Fibroblast of villous mesenchyme (primary cell): ENCODE measurements at regions not wholly inside any gene's neighbourhood (a gene's known extent, or its start where the extent isn't known, plus 50 kb on each side); places are given as distances from the start of the nearest gene placed in this dataset.

ENCODE experiments used
- DNase-seq: peaks from one replicate; pipeline ENCODE4 v3.0.0-alpha.2; 2010; ENCODE audit warnings: low read depth
- H3K4me3 ChIP-seq: 2 replicates; pipeline ENCODE4 v1.5.1; 2011; ENCODE audit warnings: low read depth, mild to moderate bottlenecking, low read length
- CTCF ChIP-seq: IDR thresholded peaks from 2 replicates; pipeline ENCODE4 v1.5.1; 2012; ENCODE audit warnings: low read depth, mild to moderate bottlenecking, low read length; ENCODE audit not compliant: insufficient read depth

- H3K4me3 ChIP-seq, result no peak overlapping the region
- no peak for DNase-seq
- no peak for TF ChIP-seq CTCF
Measured at GRCh38 chr1:221797506-221797905, 55.6 kb upstream of the DUSP10 start.

- DNase-seq, result no peak
- no peak for TF ChIP-seq CTCF
- H3K4me3 ChIP-seq, result no peak overlapping the region
Measured at GRCh38 chr1:221796700-221797099, 54.8 kb upstream of the DUSP10 start.

- TF ChIP-seq CTCF, result no peak
- no peak for DNase-seq
- H3K4me3 ChIP-seq, result no peak overlapping the region
Measured at GRCh38 chr1:221795380-221795779, 53.5 kb upstream of the DUSP10 start.

- DNase-seq, result no peak
- no peak overlapping the region for H3K4me3 ChIP-seq
- TF ChIP-seq CTCF, result no peak
Measured at GRCh38 chr1:221794935-221795334, 53.0 kb upstream of the DUSP10 start.

- no peak overlapping the region for H3K4me3 ChIP-seq
- no peak for DNase-seq
- TF ChIP-seq CTCF, result no peak
Measured at GRCh38 chr1:221794079-221794670, 52.3 kb upstream of the DUSP10 start.

GRCh38 chr1:221793439-221794078 is 51.7 kb upstream of the DUSP10 start:
- no peak for TF ChIP-seq CTCF
- H3K4me3 ChIP-seq, result no peak overlapping the region
- no peak for DNase-seq

- no peak for TF ChIP-seq CTCF
Measured at GRCh38 chr1:221791846-221792245, 50.0 kb upstream of the DUSP10 start.

More at GRCh38 chr1:221791846-221792245, 50.0 kb upstream of the DUSP10 start:
- no peak for DNase-seq
- no peak overlapping the region for H3K4me3 ChIP-seq
